ENCODE measurements at regions not wholly inside any gene's neighbourhood (a gene's known extent, or its start where the extent isn't known, plus 50 kb on each side); places are given as distances from the start of the nearest gene placed in this dataset.

GRCh38 chr2:144052083-144052482 lies 467.8 kb downstream of the ZEB2 start:
- Mint-ChIP-seq H3K27me3 (no peaks in the 10 kb centered on the region), H3K36me3 (ENCODE audit: insufficient read depth) (no peaks in the 10 kb centered on the region), H3K9me3 (ENCODE audit: low read depth) (no peaks in the 10 kb centered on the region), H3K27ac (no peak overlapping the region), H3K4me1 (ENCODE audit: low read depth) (no peaks in the 10 kb centered on the region), H3K4me3 (ENCODE audit: low read depth) (no peak overlapping the region)
- no peak for DNase-seq (ENCODE audit: low spot score, unreplicated experiment)
- TF ChIP-seq, protein P1, sequence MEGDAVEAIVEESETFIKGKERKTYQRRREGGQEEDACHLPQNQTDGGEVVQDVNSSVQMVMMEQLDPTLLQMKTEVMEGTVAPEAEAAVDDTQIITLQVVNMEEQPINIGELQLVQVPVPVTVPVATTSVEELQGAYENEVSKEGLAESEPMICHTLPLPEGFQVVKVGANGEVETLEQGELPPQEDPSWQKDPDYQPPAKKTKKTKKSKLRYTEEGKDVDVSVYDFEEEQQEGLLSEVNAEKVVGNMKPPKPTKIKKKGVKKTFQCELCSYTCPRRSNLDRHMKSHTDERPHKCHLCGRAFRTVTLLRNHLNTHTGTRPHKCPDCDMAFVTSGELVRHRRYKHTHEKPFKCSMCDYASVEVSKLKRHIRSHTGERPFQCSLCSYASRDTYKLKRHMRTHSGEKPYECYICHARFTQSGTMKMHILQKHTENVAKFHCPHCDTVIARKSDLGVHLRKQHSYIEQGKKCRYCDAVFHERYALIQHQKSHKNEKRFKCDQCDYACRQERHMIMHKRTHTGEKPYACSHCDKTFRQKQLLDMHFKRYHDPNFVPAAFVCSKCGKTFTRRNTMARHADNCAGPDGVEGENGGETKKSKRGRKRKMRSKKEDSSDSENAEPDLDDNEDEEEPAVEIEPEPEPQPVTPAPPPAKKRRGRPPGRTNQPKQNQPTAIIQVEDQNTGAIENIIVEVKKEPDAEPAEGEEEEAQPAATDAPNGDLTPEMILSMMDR (IDR thresholded peaks at IDR 0.05; ENCODE audit: unreplicated experiment) = no peak

DNA sequence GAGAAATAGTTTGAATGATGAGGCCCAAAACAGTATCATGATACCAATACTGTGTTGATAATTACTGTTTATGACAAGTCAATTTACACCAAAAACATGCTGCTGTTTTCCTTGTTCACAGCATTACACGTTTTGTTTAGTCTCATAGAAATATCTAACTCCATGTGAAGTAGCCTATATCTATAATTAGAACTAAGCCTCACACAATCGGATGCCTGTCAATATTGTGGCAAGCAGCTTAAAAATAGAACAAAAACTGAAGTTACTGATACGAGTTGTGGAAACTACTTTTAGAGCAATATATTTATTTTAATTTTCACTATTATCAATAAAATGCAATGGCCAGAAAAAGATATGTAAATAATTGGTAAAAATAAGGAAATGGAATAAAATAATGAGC lies 470.8 kb downstream of the ZEB2 start:
- Mint-ChIP-seq H3K9me3 (ENCODE audit: low read depth) (no peaks in the 10 kb centered on the region), H3K36me3 (ENCODE audit: insufficient read depth) (no peaks in the 10 kb centered on the region), H3K27ac (no peak overlapping the region), H3K4me1 (ENCODE audit: low read depth) (no peaks in the 10 kb centered on the region), H3K4me3 (ENCODE audit: low read depth) (no peak overlapping the region), H3K27me3 (no peaks in the 10 kb centered on the region)
- TF ChIP-seq, protein P1 (IDR thresholded peaks at IDR 0.05; ENCODE audit: unreplicated experiment) = no peak
- DNase-seq (ENCODE audit: low spot score, unreplicated experiment) = no peak

GRCh38 chr2:144048631-144049060 lies 471.3 kb downstream of the ZEB2 start:
- H3K4me1 Mint-ChIP-seq (ENCODE audit: low read depth) = no peaks in the 10 kb centered on the region
- no peak overlapping the region for H3K27ac Mint-ChIP-seq
- no peak for DNase-seq (ENCODE audit: low spot score, unreplicated experiment)
- no peaks in the 10 kb centered on the region for H3K27me3 Mint-ChIP-seq
- H3K9me3 Mint-ChIP-seq (ENCODE audit: low read depth) = no peaks in the 10 kb centered on the region
- no peaks in the 10 kb centered on the region for H3K36me3 Mint-ChIP-seq (ENCODE audit: insufficient read depth)
- no peak overlapping the region for H3K4me3 Mint-ChIP-seq (ENCODE audit: low read depth)
- TF ChIP-seq, protein P1 (IDR thresholded peaks at IDR 0.05; ENCODE audit: unreplicated experiment) = no peak

DNA sequence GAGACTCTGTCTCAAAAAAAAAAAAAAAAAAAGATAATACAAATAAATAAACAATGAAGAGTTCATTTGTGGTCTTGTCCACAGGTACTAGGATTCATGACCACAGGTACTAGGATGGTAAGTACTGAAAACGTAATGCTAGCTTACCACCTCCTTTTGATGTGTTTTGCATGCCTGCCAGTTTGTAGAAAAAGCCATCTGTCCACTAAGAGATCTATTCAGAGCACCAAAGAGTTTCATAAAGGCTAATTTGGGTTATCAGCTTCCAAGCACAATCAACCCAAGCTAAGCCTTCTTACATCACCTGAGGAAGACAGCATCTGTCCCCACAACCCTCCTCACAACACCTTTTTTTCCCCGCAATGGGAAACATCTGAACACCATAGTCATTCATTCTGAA lies 477.2 kb downstream of the ZEB2 start:
- DNase-seq (ENCODE audit: low spot score, unreplicated experiment) = no peak
- Mint-ChIP-seq H3K36me3 (ENCODE audit: insufficient read depth) (no peaks in the 10 kb centered on the region), H3K27me3 (no peaks in the 10 kb centered on the region), H3K9me3 (ENCODE audit: low read depth) (no peaks in the 10 kb centered on the region), H3K4me1 (ENCODE audit: low read depth) (peaks cover 5% of the 10 kb centered on the region), H3K4me3 (ENCODE audit: low read depth) (no peak overlapping the region), H3K27ac (no peak overlapping the region)
- TF ChIP-seq, protein P1 (IDR thresholded peaks at IDR 0.05; ENCODE audit: unreplicated experiment) = no peak

- Mint-ChIP-seq H3K36me3 (ENCODE audit: insufficient read depth) (no peaks in the 10 kb centered on the region), H3K27me3 (no peaks in the 10 kb centered on the region), H3K27ac (no peak overlapping the region), H3K4me3 (ENCODE audit: low read depth) (no peak overlapping the region), H3K4me1 (ENCODE audit: low read depth) (peaks cover 5% of the 10 kb centered on the region), H3K9me3 (ENCODE audit: low read depth) (no peaks in the 10 kb centered on the region)
- TF ChIP-seq, protein P1 (IDR thresholded peaks at IDR 0.05; ENCODE audit: unreplicated experiment) = no peak
- no peak for DNase-seq (ENCODE audit: low spot score, unreplicated experiment)
These were observed 478.3 kb downstream of the ZEB2 start for GRCh38 chr2:144041612-144042011.

Measured in progenitor cell of endocrine pancreas (in vitro differentiated cells).